Osteoblast (primary cell): ENCODE measurements at regions not wholly inside any gene's neighbourhood (a gene's known extent, or its start where the extent isn't known, plus 50 kb on each side); places are given as distances from the start of the nearest gene placed in this dataset.

Experiments
- DNase-seq: peaks from one replicate; pipeline ENCODE4 v3.0.0; 2011; ENCODE audit warnings: low spot score, mixed read lengths; ENCODE audit not compliant: insufficient read length; ENCODE audit errors: missing footprints
- H2AFZ ChIP-seq: 2 replicates; pipeline ENCODE4 v1.6.0; 2011; ENCODE audit warnings: mild to moderate bottlenecking, low read length
- H3K27ac ChIP-seq: 2 replicates; pipeline ENCODE4 v1.5.1; 2011; ENCODE audit warnings: mild to moderate bottlenecking, low read depth, low read length, moderate library complexity
- H3K27me3 ChIP-seq: 2 replicates; pipeline ENCODE4 v1.6.0; 2012; ENCODE audit warnings: mild to moderate bottlenecking, control low read depth, inconsistent platforms, low read length, moderate library complexity; ENCODE audit not compliant: insufficient read depth
- H3K36me3 ChIP-seq: 2 replicates; pipeline ENCODE4 v1.5.1; 2011; ENCODE audit warnings: mild to moderate bottlenecking, low read length, control low read depth, moderate library complexity; ENCODE audit not compliant: insufficient read depth
- H3K4me1 ChIP-seq: 2 replicates; pipeline ENCODE4 v1.5.1; 2011; ENCODE audit warnings: mild to moderate bottlenecking, low read length, control low read depth, moderate library complexity; ENCODE audit not compliant: insufficient read depth
- H3K4me2 ChIP-seq: 2 replicates; pipeline ENCODE4 v1.6.0; 2011; ENCODE audit warnings: mild to moderate bottlenecking, low read length; ENCODE audit not compliant: insufficient read depth
- H3K4me3 ChIP-seq: fragments of 200-600 bp; sonication (generic); 3 replicates; pipeline ENCODE4 v1.5.1; 2012; ENCODE audit warnings: mild to moderate bottlenecking, low read length, inconsistent platforms; ENCODE audit not compliant: insufficient read depth
- H3K79me2 ChIP-seq: 2 replicates; pipeline ENCODE4 v1.6.0; 2012; ENCODE audit warnings: mild to moderate bottlenecking, low read length, control low read depth, inconsistent platforms; ENCODE audit not compliant: insufficient read depth
- H3K9me3 ChIP-seq: 2 replicates; pipeline ENCODE4 v1.5.1; 2011; ENCODE audit warnings: low read depth, low read length, control low read depth
- H4K20me1 ChIP-seq: 2 replicates; pipeline ENCODE4 v1.6.0; 2012; ENCODE audit warnings: mild to moderate bottlenecking, low read length, control low read depth; ENCODE audit not compliant: insufficient read depth
- CTCF ChIP-seq: IDR thresholded peaks from 2 replicates; pipeline ENCODE4 v1.5.1; 2011; ENCODE audit warnings: mild to moderate bottlenecking, low read depth, low read length, moderate library complexity; ENCODE audit errors: extremely low read depth

- Histone ChIP-seq H3K4me2 (no peak overlapping the region), H4K20me1 (no peaks in the 10 kb centered on the region), H3K9me3 (no peaks in the 10 kb centered on the region), H3K4me1 (peaks cover 13% of the 10 kb centered on the region), H3K27me3 (no peaks in the 10 kb centered on the region), H3K36me3 (no peaks in the 10 kb centered on the region), H2AFZ (no peak overlapping the region), H3K79me2 (no peaks in the 10 kb centered on the region), H3K4me3 (no peak overlapping the region), H3K27ac (no peak overlapping the region)
- no peak for DNase-seq
- no peak for TF ChIP-seq CTCF
Observed at GRCh38 chr11:128184981-128185380, 402.4 kb downstream of the ETS1 start.

DNA sequence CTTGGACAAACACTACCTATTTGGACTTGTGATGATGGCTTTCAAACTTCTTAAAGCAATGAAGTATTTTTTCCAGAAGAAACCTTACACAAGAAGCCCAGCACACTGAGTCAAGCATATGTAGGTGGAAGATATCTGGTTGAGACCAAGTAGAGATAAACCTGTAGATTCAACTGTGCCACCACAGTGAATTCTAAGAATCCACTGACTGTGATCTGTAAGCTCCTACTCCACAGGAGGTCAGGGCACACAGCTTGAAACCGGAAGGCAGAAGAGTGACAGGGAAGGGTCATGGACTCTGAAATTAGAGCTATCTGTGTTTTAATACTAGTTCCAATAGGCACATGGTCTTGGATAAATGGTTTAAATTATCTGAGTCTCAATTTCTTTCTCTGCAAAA, 404.5 kb downstream of the ETS1 start:
- Histone ChIP-seq H3K9me3 (no peaks in the 10 kb centered on the region), H4K20me1 (no peaks in the 10 kb centered on the region), H3K4me3 (no peak overlapping the region), H3K27ac (no peak overlapping the region), H2AFZ (no peak overlapping the region), H3K79me2 (no peaks in the 10 kb centered on the region), H3K36me3 (no peaks in the 10 kb centered on the region), H3K4me2 (no peak overlapping the region), H3K4me1 (peaks cover 13% of the 10 kb centered on the region), H3K27me3 (no peaks in the 10 kb centered on the region)
- TF ChIP-seq CTCF, result no peak
- no peak for DNase-seq

- H3K4me3 ChIP-seq, result no peak overlapping the region
- H3K27me3 ChIP-seq, result no peaks in the 10 kb centered on the region
- no peaks in the 10 kb centered on the region for H3K9me3 ChIP-seq
- H2AFZ ChIP-seq, result no peak overlapping the region
- TF ChIP-seq CTCF, result no peak
- no peak for DNase-seq
- H3K27ac ChIP-seq, result no peak overlapping the region
- no peaks in the 10 kb centered on the region for H4K20me1 ChIP-seq
- no peak overlapping the region for H3K4me2 ChIP-seq
- H3K79me2 ChIP-seq, result no peaks in the 10 kb centered on the region
- no peaks in the 10 kb centered on the region for H3K36me3 ChIP-seq
- peaks cover 13% of the 10 kb centered on the region for H3K4me1 ChIP-seq
Observed at GRCh38 chr11:128181984-128182383, 405.4 kb downstream of the ETS1 start.

DNA sequence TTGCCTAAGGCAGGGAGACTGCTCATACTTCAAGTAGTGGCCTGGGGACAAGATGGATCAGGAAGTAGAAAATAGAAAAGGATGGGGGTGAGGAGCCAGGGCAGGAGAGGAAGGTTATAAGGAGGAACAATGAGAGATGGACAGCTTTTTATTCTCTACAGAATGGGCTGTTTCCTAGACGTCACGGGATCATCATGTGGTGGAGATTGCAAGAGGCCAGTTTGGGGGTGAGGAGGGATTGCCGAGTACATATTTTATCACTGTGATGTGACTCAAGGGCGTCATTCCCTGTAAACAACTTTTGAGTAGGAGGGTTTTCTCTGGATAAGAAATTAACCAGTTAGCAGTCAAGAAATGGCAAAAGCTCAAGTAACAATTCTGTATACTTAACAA, 406.3 kb downstream of the ETS1 start:
- peaks cover 13% of the 10 kb centered on the region for H3K4me1 ChIP-seq
- H3K4me2 ChIP-seq, result no peak overlapping the region
- no peaks in the 10 kb centered on the region for H4K20me1 ChIP-seq
- no peaks in the 10 kb centered on the region for H3K27me3 ChIP-seq
- no peak for DNase-seq
- H3K4me3 ChIP-seq, result no peak overlapping the region
- H3K9me3 ChIP-seq, result no peaks in the 10 kb centered on the region
- no peaks in the 10 kb centered on the region for H3K36me3 ChIP-seq
- H2AFZ ChIP-seq, result no peak overlapping the region
- H3K27ac ChIP-seq, result peak overlapping the region; percentile 57
- H3K79me2 ChIP-seq, result no peaks in the 10 kb centered on the region
- TF ChIP-seq CTCF, result no peak
